ENCODE measurements at regions not wholly inside any gene's neighbourhood (a gene's known extent, or its start where the extent isn't known, plus 50 kb on each side); places are given as distances from the start of the nearest gene placed in this dataset.
A peak's percentile ranks its signal among the peaks of the same experiment; 100 is the strongest.

DNA sequence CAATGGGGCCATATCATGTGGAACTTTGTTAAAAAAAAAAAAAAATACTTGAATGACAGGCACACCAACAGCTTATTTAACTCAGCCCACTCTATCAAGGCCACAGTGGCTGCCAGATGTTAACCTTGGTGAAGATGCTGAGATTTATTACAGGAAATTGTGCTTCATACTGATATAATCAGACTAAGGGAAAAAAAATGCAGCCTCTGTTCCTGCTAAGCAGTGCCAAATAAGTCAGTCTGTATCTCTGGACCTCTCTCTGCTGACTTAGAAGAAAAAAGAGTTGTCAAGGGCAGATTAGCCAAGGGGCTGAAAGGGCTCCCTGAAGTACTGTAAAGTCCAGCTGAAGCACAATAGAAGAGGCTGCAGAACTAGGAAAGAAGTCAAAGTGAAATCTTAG lies 677.7 kb upstream of the HTR2C start:
- DNase-seq (ENCODE audit: low spot score in 2 of 2) = no peak
- no peaks in the 10 kb centered on the region for H3K36me3 ChIP-seq (replicated peaks)
- H3K9me3 ChIP-seq = no peaks in the 10 kb centered on the region
- no peaks in the 10 kb centered on the region for H3K27me3 ChIP-seq (ENCODE audit: low read depth)
- H3K4me1 ChIP-seq = no peaks in the 10 kb centered on the region
- in situ Hi-C loops (cut with MboI; ENCODE audit: low sequenced_read_pairs) = no loop called here
- no peak overlapping the region for H3K4me3 ChIP-seq

DNA sequence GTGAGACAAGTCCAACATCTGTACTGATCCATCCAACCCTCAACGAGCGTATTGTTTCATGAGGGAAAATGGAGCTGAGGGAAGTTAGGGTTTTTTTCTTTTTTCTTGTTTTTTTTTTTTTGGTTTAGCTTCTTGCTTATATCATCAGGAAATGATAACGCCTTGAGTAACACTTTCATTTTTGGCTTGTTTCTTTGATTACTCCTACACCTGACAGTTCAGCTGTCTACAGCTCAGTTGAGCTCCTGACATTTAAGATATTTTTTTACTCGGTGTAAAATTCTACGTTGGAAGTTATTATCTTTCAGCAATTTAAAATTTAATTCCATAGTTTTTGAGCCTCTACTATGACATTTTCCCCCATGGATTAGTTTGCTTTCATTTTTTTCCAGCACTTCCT lies 691.0 kb upstream of the HTR2C start:
- in situ Hi-C loops (cut with MboI; ENCODE audit: low sequenced_read_pairs) = no loop called here
- Histone ChIP-seq H3K4me3 (no peak overlapping the region), H3K9me3 (no peaks in the 10 kb centered on the region), H3K4me1 (no peaks in the 10 kb centered on the region), H3K36me3 (replicated peaks) (no peaks in the 10 kb centered on the region), H3K27me3 (ENCODE audit: low read depth) (no peaks in the 10 kb centered on the region)
- no peak for DNase-seq (ENCODE audit: low spot score in 2 of 2)

DNA sequence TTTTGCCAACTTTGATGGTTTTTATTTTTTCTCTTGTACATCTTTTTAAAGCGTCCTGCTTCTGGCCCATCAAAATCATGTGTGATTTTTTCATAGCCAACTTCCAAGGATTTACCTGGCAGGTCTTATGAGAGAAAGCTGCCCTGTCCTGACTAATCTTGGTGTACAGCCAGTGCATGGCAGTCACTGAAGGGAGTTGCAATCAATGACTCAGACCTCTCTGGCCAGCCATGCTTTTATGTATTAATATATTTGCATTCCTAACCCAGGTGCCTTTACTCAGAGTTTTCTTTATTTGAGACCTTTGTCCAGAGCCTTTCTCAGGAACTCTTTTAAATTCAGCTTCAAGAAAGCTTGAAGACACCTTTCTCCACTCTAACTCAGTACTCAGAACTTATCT lies 691.5 kb upstream of the HTR2C start:
- no peaks in the 10 kb centered on the region for H3K36me3 ChIP-seq (replicated peaks)
- no peaks in the 10 kb centered on the region for H3K9me3 ChIP-seq
- no peaks in the 10 kb centered on the region for H3K4me1 ChIP-seq
- no peak overlapping the region for H3K4me3 ChIP-seq
- DNase-seq (ENCODE audit: low spot score in 2 of 2) = no peak
- H3K27me3 ChIP-seq (ENCODE audit: low read depth) = no peaks in the 10 kb centered on the region
- in situ Hi-C loops (cut with MboI; ENCODE audit: low sequenced_read_pairs) = no loop called here

DNA sequence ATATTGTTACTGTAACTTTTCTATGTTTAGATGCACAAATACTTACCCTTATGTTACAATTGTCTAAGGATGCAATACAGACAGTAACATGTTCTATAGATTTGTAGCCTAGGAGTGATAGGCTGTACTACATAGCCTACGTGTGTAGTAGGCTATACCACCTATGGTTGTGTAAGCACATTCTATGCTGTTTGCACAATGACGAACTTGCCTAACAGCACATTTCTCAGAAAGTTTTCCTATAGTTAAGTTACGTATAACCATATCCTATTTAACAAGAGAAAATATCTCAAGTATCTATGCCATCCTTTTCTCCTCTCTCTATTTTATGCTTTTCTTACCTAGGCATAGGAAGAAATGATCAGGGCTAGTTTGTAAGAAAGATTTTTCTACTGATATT lies 710.8 kb upstream of the HTR2C start:
- no peaks in the 10 kb centered on the region for H3K36me3 ChIP-seq (replicated peaks)
- H3K4me3 ChIP-seq = no peak overlapping the region
- H3K27me3 ChIP-seq (ENCODE audit: low read depth) = no peaks in the 10 kb centered on the region
- no peaks in the 10 kb centered on the region for H3K9me3 ChIP-seq
- in situ Hi-C loops (cut with MboI; ENCODE audit: low sequenced_read_pairs) = no loop called here
- no peak for DNase-seq (ENCODE audit: low spot score in 2 of 2)
- H3K4me1 ChIP-seq = peaks cover 11% of the 10 kb centered on the region

DNA sequence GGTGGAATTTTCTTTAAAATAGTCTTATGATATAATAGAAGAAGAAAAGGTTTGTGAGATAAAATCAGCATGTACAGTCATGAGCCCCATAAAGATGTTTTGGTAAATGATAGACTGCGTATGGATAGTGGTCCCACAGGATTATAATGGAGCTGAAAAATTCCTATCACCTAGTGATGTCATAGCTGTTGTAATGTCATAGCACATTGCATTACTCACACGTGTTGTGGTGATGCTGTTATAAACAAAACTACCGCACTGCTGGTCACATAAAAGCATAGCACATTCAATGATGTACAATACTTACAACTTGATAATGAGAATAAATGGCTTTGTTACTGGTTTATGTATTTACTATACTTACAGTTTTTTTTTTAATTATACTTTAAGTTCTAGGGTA lies 715.2 kb upstream of the HTR2C start:
- H3K36me3 ChIP-seq (replicated peaks) = no peaks in the 10 kb centered on the region
- no peaks in the 10 kb centered on the region for H3K27me3 ChIP-seq (ENCODE audit: low read depth)
- in situ Hi-C loops (cut with MboI; ENCODE audit: low sequenced_read_pairs) = no loop called here
- no peak overlapping the region for H3K4me3 ChIP-seq
- no peaks in the 10 kb centered on the region for H3K9me3 ChIP-seq
- H3K4me1 ChIP-seq = peaks cover 11% of the 10 kb centered on the region
- DNase-seq (ENCODE audit: low spot score in 2 of 2) = no peak

DNA sequence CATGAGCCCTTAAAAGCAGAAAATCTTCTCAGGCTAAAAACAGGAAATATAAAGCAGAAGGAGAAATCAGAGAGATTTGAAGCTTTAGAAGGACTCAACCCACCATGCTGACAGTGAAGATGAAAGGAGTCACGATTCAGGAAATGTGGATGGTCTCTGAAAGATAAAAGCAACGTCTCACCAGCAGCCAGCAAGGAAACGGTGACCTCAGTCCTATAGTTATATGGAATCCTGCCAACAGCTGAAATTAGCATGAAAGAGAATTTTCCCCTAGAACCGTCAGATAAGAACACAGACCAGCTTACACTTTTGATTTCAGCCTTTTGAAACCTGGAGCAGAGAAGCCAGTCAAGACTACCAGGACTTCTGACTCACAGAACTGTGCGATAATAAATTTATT lies 715.7 kb upstream of the HTR2C start:
- H3K27me3 ChIP-seq (ENCODE audit: low read depth) = no peaks in the 10 kb centered on the region
- DNase-seq (ENCODE audit: low spot score in 2 of 2) = peak; percentile 15 to 43
- in situ Hi-C loops (cut with MboI; ENCODE audit: low sequenced_read_pairs) = no loop called here
- no peaks in the 10 kb centered on the region for H3K9me3 ChIP-seq
- H3K4me3 ChIP-seq = no peak overlapping the region
- peaks cover 11% of the 10 kb centered on the region for H3K4me1 ChIP-seq
- no peaks in the 10 kb centered on the region for H3K36me3 ChIP-seq (replicated peaks)

DNA sequence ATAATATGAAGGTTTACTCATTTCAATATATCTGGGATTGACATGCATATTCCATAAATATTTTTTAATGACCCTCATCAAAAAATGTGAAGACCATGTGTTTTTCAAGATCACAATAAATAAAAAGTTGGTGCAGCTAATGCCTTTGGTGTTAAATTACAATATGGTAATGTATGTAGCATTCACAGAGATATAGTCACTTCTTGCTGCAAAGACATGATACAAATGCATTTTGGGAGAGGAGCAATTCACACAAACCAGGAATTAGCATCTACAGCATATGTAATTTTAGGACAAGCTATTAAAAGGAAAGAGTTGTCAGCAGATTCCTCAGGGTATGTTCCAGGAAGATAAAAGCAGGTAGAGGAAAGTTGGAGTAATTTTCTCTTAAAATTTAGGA lies 734.5 kb upstream of the HTR2C start:
- DNase-seq (ENCODE audit: low spot score in 2 of 2) = no peak
- in situ Hi-C loops (cut with MboI; ENCODE audit: low sequenced_read_pairs) = no loop called here
- Histone ChIP-seq H3K4me1 (peaks cover 5% of the 10 kb centered on the region), H3K9me3 (no peaks in the 10 kb centered on the region), H3K36me3 (replicated peaks) (no peaks in the 10 kb centered on the region; the same call in 1 of the 2 replicates), H3K4me3 (no peak overlapping the region), H3K27me3 (ENCODE audit: low read depth) (no peaks in the 10 kb centered on the region)

DNA sequence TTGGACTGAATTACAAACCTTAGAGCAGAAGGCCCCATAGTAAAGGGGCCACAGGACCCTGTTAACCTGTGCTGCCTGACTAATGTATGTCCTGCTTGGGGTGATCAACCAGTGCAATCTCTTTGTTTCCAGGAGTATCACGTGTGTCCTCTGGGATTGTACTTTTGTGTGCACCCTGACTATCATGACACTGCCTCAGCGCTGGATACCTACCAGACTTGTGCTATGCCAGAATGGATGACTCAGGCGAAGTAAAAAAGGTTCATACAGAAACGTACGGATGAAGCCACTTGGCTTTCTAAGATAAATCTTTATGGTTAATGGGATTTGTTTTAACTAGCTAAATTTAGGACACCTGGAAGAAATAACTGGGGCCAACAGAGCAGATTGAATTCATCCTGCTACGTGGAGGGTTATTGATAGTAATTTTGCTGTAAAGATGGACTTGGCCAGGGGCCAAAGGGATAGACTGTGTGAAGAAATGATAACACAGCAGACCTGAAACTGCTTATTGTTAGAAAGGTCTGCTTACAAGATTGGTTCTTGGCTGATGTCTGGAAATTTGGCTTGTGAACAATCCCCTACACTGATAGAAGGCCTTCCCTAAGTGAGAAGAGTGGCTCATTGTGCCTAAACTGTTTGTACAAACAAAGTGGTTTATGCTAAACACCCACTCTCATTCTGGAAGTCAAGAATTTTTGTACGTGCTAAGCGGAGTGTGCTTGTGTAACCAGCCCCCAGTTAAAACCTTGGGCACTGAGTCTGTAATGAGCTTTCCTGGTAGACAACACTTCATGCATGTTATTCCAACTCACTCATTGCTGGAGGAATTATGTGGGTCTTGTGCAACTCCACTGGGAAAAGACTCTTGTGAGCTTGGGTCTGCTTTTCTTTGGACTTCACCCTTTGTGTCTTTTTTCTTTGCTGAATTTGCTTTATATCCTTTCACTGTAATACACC lies 750.5 kb upstream of the HTR2C start:
- in situ Hi-C loops (cut with MboI; ENCODE audit: low sequenced_read_pairs) = no loop called here
- Histone ChIP-seq H3K4me3 (no peak overlapping the region), H3K4me1 (peaks cover 6% of the 10 kb centered on the region), H3K36me3 (replicated peaks) (no peaks in the 10 kb centered on the region), H3K9me3 (no peaks in the 10 kb centered on the region), H3K27me3 (ENCODE audit: low read depth) (no peaks in the 10 kb centered on the region)
- DNase-seq (ENCODE audit: low spot score in 2 of 2) = no peak

DNA sequence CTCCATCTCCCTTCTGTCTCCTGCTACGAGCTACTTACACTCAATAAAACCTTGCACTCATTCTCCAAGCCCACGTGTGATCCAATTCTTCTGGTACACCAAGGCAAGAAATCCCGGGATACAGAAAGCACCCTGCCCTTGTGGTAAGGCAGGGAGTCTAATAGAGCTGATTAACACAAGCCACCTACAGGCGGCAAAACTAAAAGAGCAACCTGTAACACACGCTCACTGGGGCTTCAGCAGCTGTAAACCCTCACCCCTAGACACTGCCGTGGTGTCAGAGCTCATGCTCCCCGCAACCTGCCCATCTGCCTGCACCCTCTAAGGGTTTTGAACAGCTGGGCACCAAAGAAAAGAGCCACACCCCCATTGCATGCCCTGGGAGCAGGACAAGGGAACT lies 755.4 kb upstream of the HTR2C start:
- H3K36me3 ChIP-seq (replicated peaks) = no peaks in the 10 kb centered on the region
- no peak for DNase-seq (ENCODE audit: low spot score in 2 of 2)
- H3K4me3 ChIP-seq = no peak overlapping the region
- no peaks in the 10 kb centered on the region for H3K9me3 ChIP-seq
- no peaks in the 10 kb centered on the region for H3K27me3 ChIP-seq (ENCODE audit: low read depth)
- in situ Hi-C loops (cut with MboI; ENCODE audit: low sequenced_read_pairs) = no loop called here
- no peaks in the 10 kb centered on the region for H3K4me1 ChIP-seq

DNA sequence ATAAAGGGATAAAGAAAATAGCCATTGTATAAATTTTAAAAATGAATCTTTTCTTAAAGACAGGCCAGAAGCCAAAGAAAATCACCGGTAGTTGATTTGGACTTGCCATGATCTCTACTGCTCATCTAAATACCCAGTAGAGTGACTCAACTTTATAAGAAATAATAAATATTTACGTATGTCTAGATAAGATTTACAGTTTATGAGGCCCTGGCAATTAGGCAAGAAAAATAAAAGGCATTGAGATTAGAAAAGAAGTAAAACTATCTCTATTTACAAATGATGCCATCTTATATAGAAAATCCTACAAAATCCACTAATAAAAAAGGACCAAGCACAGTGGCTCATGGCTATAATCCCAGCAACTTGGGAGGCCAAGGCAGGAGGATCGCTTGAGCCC lies 765.5 kb upstream of the HTR2C start:
- in situ Hi-C loops (cut with MboI; ENCODE audit: low sequenced_read_pairs) = no loop called here
- no peak for DNase-seq (ENCODE audit: low spot score in 2 of 2)
- Histone ChIP-seq H3K9me3 (no peaks in the 10 kb centered on the region; the same call in 1 of the 2 replicates), H3K4me1 (no peaks in the 10 kb centered on the region), H3K36me3 (replicated peaks) (no peaks in the 10 kb centered on the region), H3K27me3 (ENCODE audit: low read depth) (no peaks in the 10 kb centered on the region), H3K4me3 (no peak overlapping the region)

DNA sequence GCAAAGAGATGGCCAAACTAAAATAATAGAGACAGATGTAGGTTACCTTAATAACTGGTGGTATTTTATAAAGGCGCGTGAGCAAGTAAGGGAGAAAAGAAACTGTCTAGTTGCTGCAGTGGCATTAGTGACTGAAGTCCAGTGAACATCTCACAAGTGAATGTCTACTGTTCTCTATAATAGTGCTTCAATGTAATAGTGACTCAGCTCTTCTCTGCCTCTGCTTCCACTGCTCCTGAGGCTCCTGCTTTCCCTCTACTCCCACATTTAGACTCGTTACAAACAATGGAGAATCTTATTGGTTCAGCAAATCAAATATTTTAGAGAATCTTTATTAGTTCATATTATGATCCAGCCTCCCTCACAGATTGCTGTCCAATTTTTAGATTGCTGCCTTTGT lies 779.1 kb upstream of the HTR2C start:
- no peaks in the 10 kb centered on the region for H3K9me3 ChIP-seq
- DNase-seq (ENCODE audit: low spot score in 2 of 2) = no peak
- no peaks in the 10 kb centered on the region for H3K36me3 ChIP-seq (replicated peaks)
- H3K4me3 ChIP-seq = no peak overlapping the region
- in situ Hi-C loops (cut with MboI; ENCODE audit: low sequenced_read_pairs) = no loop called here
- peaks cover 10% of the 10 kb centered on the region for H3K4me1 ChIP-seq
- H3K27me3 ChIP-seq (ENCODE audit: low read depth) = no peaks in the 10 kb centered on the region; the same call in 1 of the 2 replicates

DNA sequence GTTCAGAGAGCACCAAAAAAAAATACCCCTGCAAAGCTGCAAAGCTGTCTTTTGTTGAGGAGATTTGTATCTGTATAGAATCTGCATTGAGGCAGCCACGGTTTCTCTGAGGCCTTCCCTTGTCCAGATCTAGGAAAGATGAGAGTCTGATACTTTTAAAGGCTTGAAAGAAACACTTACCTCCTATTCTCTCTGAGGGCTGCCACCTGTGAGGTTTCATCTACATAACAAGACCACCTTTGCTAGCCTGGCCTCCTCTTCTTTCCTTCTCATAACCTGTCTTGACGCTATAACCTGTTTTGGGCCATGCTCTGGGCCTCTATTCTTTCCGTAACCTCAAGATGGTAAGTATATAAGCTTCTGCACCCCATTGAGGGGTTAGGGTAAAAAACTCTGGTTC lies 779.6 kb upstream of the HTR2C start:
- DNase-seq (ENCODE audit: low spot score in 2 of 2) = no peak
- Histone ChIP-seq H3K9me3 (no peaks in the 10 kb centered on the region), H3K36me3 (replicated peaks) (no peaks in the 10 kb centered on the region), H3K4me3 (no peak overlapping the region), H3K4me1 (peaks cover 6% of the 10 kb centered on the region), H3K27me3 (ENCODE audit: low read depth) (no peaks in the 10 kb centered on the region; the same call in 1 of the 2 replicates)
- in situ Hi-C loops (cut with MboI; ENCODE audit: low sequenced_read_pairs) = no loop called here

DNA sequence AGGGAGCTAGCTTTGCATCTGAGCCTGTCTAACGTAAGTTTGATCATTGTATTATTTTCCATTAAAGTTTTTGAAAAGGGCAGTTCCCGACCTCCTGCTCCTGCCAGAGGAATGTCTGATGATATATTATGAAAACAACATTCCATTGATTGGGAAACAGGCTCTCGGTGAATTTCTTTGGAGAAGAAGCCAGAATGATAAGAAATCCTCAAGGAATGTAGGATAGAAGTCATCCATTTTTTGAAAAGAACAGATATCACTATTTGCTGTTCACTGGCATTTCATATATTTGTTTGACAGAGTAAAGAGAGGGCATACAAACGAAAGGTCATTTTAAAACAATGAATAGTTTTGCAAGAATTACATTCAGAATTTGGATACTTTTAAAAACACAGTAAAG lies 781.0 kb upstream of the HTR2C start:
- DNase-seq (ENCODE audit: low spot score in 2 of 2) = no peak
- Histone ChIP-seq H3K4me1 (peaks cover 6% of the 10 kb centered on the region), H3K4me3 (no peak overlapping the region), H3K9me3 (no peaks in the 10 kb centered on the region), H3K36me3 (replicated peaks) (no peaks in the 10 kb centered on the region), H3K27me3 (ENCODE audit: low read depth) (no peaks in the 10 kb centered on the region)
- in situ Hi-C loops (cut with MboI; ENCODE audit: low sequenced_read_pairs) = no loop called here

DNA sequence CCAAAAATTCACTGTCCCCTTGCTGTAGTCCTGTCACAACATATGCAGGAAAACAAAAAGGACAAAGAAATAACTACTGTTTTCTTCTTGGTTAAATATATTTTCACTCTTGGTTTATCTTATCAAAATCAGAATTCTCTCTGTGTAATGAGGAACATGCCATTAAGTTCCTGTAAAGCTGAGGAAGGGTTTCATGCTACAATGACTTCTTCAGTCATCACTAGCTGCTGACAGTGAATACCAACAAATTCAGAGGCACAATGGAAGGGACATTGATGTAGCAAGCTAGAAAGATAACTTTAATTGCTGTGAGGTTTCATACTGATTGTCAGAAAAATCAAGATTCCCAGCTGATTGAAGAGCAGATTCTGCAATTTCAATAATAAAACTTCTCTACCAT lies 782.9 kb upstream of the HTR2C start:
- Histone ChIP-seq H3K4me1 (peaks cover 6% of the 10 kb centered on the region), H3K4me3 (no peak overlapping the region), H3K27me3 (ENCODE audit: low read depth) (no peaks in the 10 kb centered on the region), H3K9me3 (no peaks in the 10 kb centered on the region), H3K36me3 (replicated peaks) (no peaks in the 10 kb centered on the region)
- in situ Hi-C loops (cut with MboI; ENCODE audit: low sequenced_read_pairs) = no loop called here
- no peak for DNase-seq (ENCODE audit: low spot score in 2 of 2)

DNA sequence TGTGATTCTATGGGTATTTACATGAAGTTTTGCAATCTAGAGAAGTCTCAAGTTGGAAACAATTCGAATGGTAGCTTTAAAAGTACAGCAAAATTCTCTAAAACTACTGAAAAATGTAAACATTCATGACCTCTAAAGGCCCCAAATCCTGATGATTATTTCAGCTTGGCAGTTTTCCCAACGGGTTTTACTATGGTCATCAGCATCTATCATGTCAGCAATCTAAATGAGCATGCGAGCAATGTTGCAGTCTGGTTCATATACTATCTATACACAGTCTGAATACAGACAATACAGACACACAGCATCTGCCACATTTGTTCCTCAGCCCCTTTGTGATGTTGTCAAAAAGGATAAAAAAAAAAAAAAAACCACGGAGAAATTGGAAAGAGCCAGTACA lies 790.3 kb upstream of the HTR2C start:
- Histone ChIP-seq H3K9me3 (no peaks in the 10 kb centered on the region), H3K27me3 (ENCODE audit: low read depth) (no peaks in the 10 kb centered on the region), H3K4me1 (peaks cover 6% of the 10 kb centered on the region), H3K36me3 (replicated peaks) (no peaks in the 10 kb centered on the region), H3K4me3 (no peak overlapping the region)
- DNase-seq (ENCODE audit: low spot score in 2 of 2) = peak in 1 of 2 experiments; percentile 21
- in situ Hi-C loops (cut with MboI; ENCODE audit: low sequenced_read_pairs) = no loop called here

Measured in HAP-1 (cell line).